ENCODE measurements at regions not wholly inside any gene's neighbourhood (a gene's known extent, or its start where the extent isn't known, plus 50 kb on each side); places are given as distances from the start of the nearest gene placed in this dataset.

GRCh38 chr7:46633200-46633599 is 712.1 kb upstream of the IGFBP3 start:
- H3K4me1 ChIP-seq (ENCODE audit: control insufficient read depth, insufficient read depth, low read length) = no peaks in the 10 kb centered on the region
- ChIA-PET POLR2A (interaction anchor here (1.0 kb wide), 1 partner anchor 10 kb away, joined by 4 read pairs; no protein-coding TSS in a partner anchor), SMC1A (ENCODE audit: uncharacterized antibody, unreplicated experiment) (interaction anchor here (0.8 to 1.4 kb wide), 4 partner anchors 13 to 49 kb away, joined by 3 to 7 read pairs (median 4); no protein-coding TSS in a partner anchor), CTCF (interaction anchor here (0.6 kb wide), 1 partner anchor 49 kb away, joined by 3 read pairs; no protein-coding TSS in a partner anchor), RAD21 (ENCODE audit: unreplicated experiment) (interaction anchor here (0.8 to 1.1 kb wide), 3 partner anchors 51 to 711 kb away, joined by 3 read pairs; no protein-coding TSS in a partner anchor)
- 8% methylated on average over 2 of the region's 2 CpGs for WGBS (ENCODE audit: insufficient coverage, insufficient replicate concordance, low lambda C conversion rate, missing lambda C conversion rate)
- no peak overlapping the region for H3K9ac ChIP-seq (ENCODE audit: control insufficient read depth, insufficient read depth, low read length)
- no peak overlapping the region for H2AFZ ChIP-seq (ENCODE audit: control insufficient read depth, low read depth, low read length)
- H3K27ac ChIP-seq (ENCODE audit: control insufficient read depth, insufficient read depth) = no peak overlapping the region
- TF ChIP-seq PAX8 (IDR thresholded peaks at IDR 0.05) = no peak
- TF ChIP-seq REST (IDR thresholded peaks at IDR 0.05; ENCODE audit: low read depth, low read length) = no peak
- no peak for TF ChIP-seq SIN3A (IDR thresholded peaks at IDR 0.05; ENCODE audit: low read depth, low read length)
- no peak for TF ChIP-seq KLF5 (IDR thresholded peaks at IDR 0.05; ENCODE audit: partially characterized antibody)
- TF ChIP-seq ESRRA (IDR thresholded peaks at IDR 0.05; ENCODE audit: low read length) = no peak
- TF ChIP-seq SRF (IDR thresholded peaks at IDR 0.05; ENCODE audit: low read depth in 2 of 2, low read length in 2 of 2) = no peak
- no peak for TF ChIP-seq FOXM1 (IDR thresholded peaks at IDR 0.05; ENCODE audit: low read depth, low read length)
- no peaks in the 10 kb centered on the region for H3K79me2 ChIP-seq (ENCODE audit: control insufficient read depth, insufficient read depth, low read length)
- H3K4me3 ChIP-seq = no peak overlapping the region
- H3K27me3 ChIP-seq (replicated peaks in 1 of 2; ENCODE audit: control insufficient read depth in 2 of 2, insufficient read depth in 2 of 2, low read length in 1 of 2) = no peaks in the 10 kb centered on the region
- in situ Hi-C loops (cut with MboI) (no loop called here), intact Hi-C loops (cut with micrococcal nuclease; ENCODE audit: unreplicated experiment) (no loop called here)
- H3K9me3 ChIP-seq (replicated peaks; ENCODE audit: control insufficient read depth, insufficient read depth, low read length) = no peaks in the 10 kb centered on the region; the same call in 2 of the 3 replicates
- no peak overlapping the region for H3K4me2 ChIP-seq (ENCODE audit: control insufficient read depth, insufficient read depth)
- H3K36me3 ChIP-seq (ENCODE audit: control insufficient read depth in 2 of 2, insufficient read depth in 2 of 2, low read length in 1 of 2) = no peaks in the 10 kb centered on the region
- DNase-seq (ENCODE audit: low read depth, low spot score) = no peak
- no peak for ATAC-seq
- BruUV-seq (replicated peaks) = no TSS peak
- no peak for FAIRE-seq
- no peaks in the 10 kb centered on the region for H4K20me1 ChIP-seq (ENCODE audit: control insufficient read depth, insufficient read depth)
